Heart left ventricle (tissue), 13 donors: ENCODE measurements at regions not wholly inside any gene's neighbourhood (a gene's known extent, or its start where the extent isn't known, plus 50 kb on each side); places are given as distances from the start of the nearest gene placed in this dataset.

Experiments
- CTCF ChIP-seq, 12 donors: fragments of 200-600 bp; sonication (generic) in 4 of 12; IDR thresholded peaks; one replicate each; pipeline versions ENCODE4 v1.5.0 to v1.8.0; 2018 to 2022; ENCODE audit warnings: antibody characterized with exemption in 12 of 12, mild to moderate bottlenecking in 5 of 12
- POLR2A ChIP-seq, 2 donors: fragments of 450-650 bp; IDR thresholded peaks; one replicate each; pipeline ENCODE4 v1.6.1; 2017; ENCODE audit warnings: antibody characterized with exemption in 2 of 2, mild to moderate bottlenecking in 2 of 2, moderate library complexity in 2 of 2
- donor health status: ischemic (EF 13 %, LVEDD 7.1; RV severe dilation, severe dysfunction).
- donor health status: DM: no; HTN: yes; CAD: no.
- donor health status: DM: no; HTN: no; CAD: no.
- donor health status: ischemic (EF 25% LVEDD 6.9; RV normal size, moderate dysfunction).
- donor health status: ischemic (EF 25% LVEDD 5.7; RV mildly dilated, moderate dysfunction).
- donor health status: ischemic (EF 35%, LVEDD 5.7; RV mildly dilated, moderate dysfunction).
- donor health status: nonischemic (EF 11% LVEDD 7.7; RV severe dilation, severe dysfunction).
- donor health status: DM: yes; HTN: yes; CAD: no.
- donor health status: PGD.
- donor health status: ischemic (EF 29% LVEDD 5.4; RV normal size, mild dysfunction).
- donor health status: nonischemic (EF 23%, LVEDD 6.1; RV moderate dilation, normal function).

GRCh38 chr13:30097089-30097488, 210.3 kb downstream of the KATNAL1 start:
- TF ChIP-seq CTCF (IDR thresholded peaks at IDR 0.05) (no peak), POLR2A (IDR thresholded peaks at IDR 0.05) (no peak)
